OCI-LY7 (cell line): ENCODE measurements at regions not wholly inside any gene's neighbourhood (a gene's known extent, or its start where the extent isn't known, plus 50 kb on each side); places are given as distances from the start of the nearest gene placed in this dataset.

Experiments used
- EZH2phosphoT487 ChIP-seq: fragments of 200-600 bp; sonication (generic); IDR thresholded peaks from 2 replicates; pipeline ENCODE4 v1.6.1; 2018; ENCODE audit warnings: low read depth, borderline replicate concordance, mild to moderate bottlenecking, mixed run types, antibody characterized with exemption, low read length, moderate library complexity, mixed read lengths
- TF ChIP-seq, protein P1 (sequence below): fragments of 200-600 bp; sonication (generic); conservative IDR thresholded peaks from 2 replicates; pipeline ENCODE4 v1.5.1; 2014; ENCODE audit warnings: mild to moderate bottlenecking, antibody characterized with exemption, low read length, moderate library complexity, mixed read lengths

DNA sequence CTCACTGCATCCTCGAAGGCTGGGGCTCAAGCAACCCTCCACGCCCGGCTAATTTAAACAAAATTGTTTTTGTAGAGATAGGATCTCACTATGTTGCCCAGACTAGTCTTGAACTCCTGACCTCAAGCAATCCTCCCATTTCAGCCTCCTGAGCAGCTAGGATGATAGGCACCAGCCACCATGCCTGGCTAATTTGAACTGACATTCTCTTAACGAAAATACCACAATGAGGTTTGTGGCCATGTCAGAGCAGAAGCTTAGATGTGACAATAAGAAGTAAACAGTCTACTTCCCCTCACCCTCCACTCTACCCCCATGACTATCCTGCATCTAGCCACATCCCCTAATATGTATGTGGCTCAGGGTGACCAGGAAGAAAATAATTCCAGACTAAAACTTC lies 74.8 kb upstream of the PLCB4 start:
- TF ChIP-seq, protein P1, sequence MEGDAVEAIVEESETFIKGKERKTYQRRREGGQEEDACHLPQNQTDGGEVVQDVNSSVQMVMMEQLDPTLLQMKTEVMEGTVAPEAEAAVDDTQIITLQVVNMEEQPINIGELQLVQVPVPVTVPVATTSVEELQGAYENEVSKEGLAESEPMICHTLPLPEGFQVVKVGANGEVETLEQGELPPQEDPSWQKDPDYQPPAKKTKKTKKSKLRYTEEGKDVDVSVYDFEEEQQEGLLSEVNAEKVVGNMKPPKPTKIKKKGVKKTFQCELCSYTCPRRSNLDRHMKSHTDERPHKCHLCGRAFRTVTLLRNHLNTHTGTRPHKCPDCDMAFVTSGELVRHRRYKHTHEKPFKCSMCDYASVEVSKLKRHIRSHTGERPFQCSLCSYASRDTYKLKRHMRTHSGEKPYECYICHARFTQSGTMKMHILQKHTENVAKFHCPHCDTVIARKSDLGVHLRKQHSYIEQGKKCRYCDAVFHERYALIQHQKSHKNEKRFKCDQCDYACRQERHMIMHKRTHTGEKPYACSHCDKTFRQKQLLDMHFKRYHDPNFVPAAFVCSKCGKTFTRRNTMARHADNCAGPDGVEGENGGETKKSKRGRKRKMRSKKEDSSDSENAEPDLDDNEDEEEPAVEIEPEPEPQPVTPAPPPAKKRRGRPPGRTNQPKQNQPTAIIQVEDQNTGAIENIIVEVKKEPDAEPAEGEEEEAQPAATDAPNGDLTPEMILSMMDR, result no peak
- TF ChIP-seq EZH2phosphoT487, result no peak
